Heart left ventricle (tissue), 13 donors: ENCODE measurements at regions not wholly inside any gene's neighbourhood (a gene's known extent, or its start where the extent isn't known, plus 50 kb on each side); places are given as distances from the start of the nearest gene placed in this dataset.

Experiments used
- CTCF ChIP-seq, 12 donors: fragments of 200-600 bp; sonication (generic) in 4 of 12; IDR thresholded peaks; one replicate each; pipeline versions ENCODE4 v1.5.0 to v1.8.0; 2018 to 2022; ENCODE audit warnings: antibody characterized with exemption in 12 of 12, mild to moderate bottlenecking in 5 of 12
- POLR2A ChIP-seq, 2 donors: fragments of 450-650 bp; IDR thresholded peaks; one replicate each; pipeline ENCODE4 v1.6.1; 2017; ENCODE audit warnings: antibody characterized with exemption in 2 of 2, mild to moderate bottlenecking in 2 of 2, moderate library complexity in 2 of 2
- donor health status: ischemic (EF 13 %, LVEDD 7.1; RV severe dilation, severe dysfunction).
- donor health status: DM: no; HTN: yes; CAD: no.
- donor health status: DM: no; HTN: no; CAD: no.
- donor health status: ischemic (EF 25% LVEDD 6.9; RV normal size, moderate dysfunction).
- donor health status: ischemic (EF 25% LVEDD 5.7; RV mildly dilated, moderate dysfunction).
- donor health status: ischemic (EF 35%, LVEDD 5.7; RV mildly dilated, moderate dysfunction).
- donor health status: nonischemic (EF 11% LVEDD 7.7; RV severe dilation, severe dysfunction).
- donor health status: DM: yes; HTN: yes; CAD: no.
- donor health status: PGD.
- donor health status: ischemic (EF 29% LVEDD 5.4; RV normal size, mild dysfunction).
- donor health status: nonischemic (EF 23%, LVEDD 6.1; RV moderate dilation, normal function).

GRCh38 chr5:165360784-165361542, 1855.5 kb downstream of the MAT2B start:
- no peak for TF ChIP-seq CTCF (IDR thresholded peaks at IDR 0.05)
- TF ChIP-seq POLR2A (IDR thresholded peaks at IDR 0.05) = no peak
